GM19239 (cell line): ENCODE measurements at regions not wholly inside any gene's neighbourhood (a gene's known extent, or its start where the extent isn't known, plus 50 kb on each side); places are given as distances from the start of the nearest gene placed in this dataset.
A peak's percentile ranks its signal among the peaks of the same experiment; 100 is the strongest.

Source experiments
- DNase-seq: peaks from one replicate; pipeline ENCODE4 v3.0.0; 2011; ENCODE audit warnings: low spot score; ENCODE audit not compliant: insufficient read length
- FAIRE-seq: peaks from 2 replicates; lab custom pipeline; 2011; peaks lifted over from hg19 to GRCh38; lab: Jason Lieb, UNC

GRCh38 chr6:90719321-90720195, 132.7 kb upstream of the MAP3K7 start:
- no peak for FAIRE-seq
- no peak for DNase-seq

GRCh38 chr6:90716376-90716775, 129.5 kb upstream of the MAP3K7 start:
- no peak for FAIRE-seq
- DNase-seq, result no peak

GRCh38 chr6:90715093-90715655, 128.3 kb upstream of the MAP3K7 start:
- no peak for FAIRE-seq
- DNase-seq, result no peak

- FAIRE-seq, result no peak
These were observed 127.4 kb upstream of the MAP3K7 start for GRCh38 chr6:90714319-90714718.

GRCh38 chr6:90712114-90712513, 125.2 kb upstream of the MAP3K7 start:
- DNase-seq (no peak), FAIRE-seq (no peak)

More at GRCh38 chr6:90714319-90714718, 127.4 kb upstream of the MAP3K7 start:
- no peak for DNase-seq

GRCh38 chr6:90709431-90709996, 122.6 kb upstream of the MAP3K7 start:
- DNase-seq (no peak), FAIRE-seq (no peak)

GRCh38 chr6:90708206-90708737, 121.4 kb upstream of the MAP3K7 start:
- no peak for FAIRE-seq
- no peak for DNase-seq

GRCh38 chr6:90707246-90707645, 120.4 kb upstream of the MAP3K7 start:
- no peak for FAIRE-seq

GRCh38 chr6:90703336-90703735, 116.5 kb upstream of the MAP3K7 start:
- DNase-seq (no peak), FAIRE-seq (no peak)

More at GRCh38 chr6:90707246-90707645, 120.4 kb upstream of the MAP3K7 start:
- DNase-seq, result no peak

GRCh38 chr6:90701926-90702325, 115.1 kb upstream of the MAP3K7 start:
- FAIRE-seq (no peak), DNase-seq (no peak)

- peak; percentile 11 for FAIRE-seq
These were observed 114.4 kb upstream of the MAP3K7 start for GRCh38 chr6:90701146-90701781.

GRCh38 chr6:90695316-90695715, 108.4 kb upstream of the MAP3K7 start:
- no peak for DNase-seq
- no peak for FAIRE-seq

More at GRCh38 chr6:90701146-90701781, 114.4 kb upstream of the MAP3K7 start:
- DNase-seq, result peak; percentile 5

- DNase-seq, result no peak
- no peak for FAIRE-seq
These were observed 107.9 kb upstream of the MAP3K7 start for GRCh38 chr6:90694802-90695201.

- no peak for DNase-seq
These were observed 105.0 kb upstream of the MAP3K7 start for GRCh38 chr6:90691823-90692222.

GRCh38 chr6:90689172-90689571, 102.3 kb upstream of the MAP3K7 start:
- DNase-seq, result no peak
- no peak for FAIRE-seq

More at GRCh38 chr6:90691823-90692222, 105.0 kb upstream of the MAP3K7 start:
- no peak for FAIRE-seq

GRCh38 chr6:90687775-90688380, 101.0 kb upstream of the MAP3K7 start:
- no peak for DNase-seq
- no peak for FAIRE-seq

- FAIRE-seq (no peak), DNase-seq (no peak)
These were observed 95.0 kb upstream of the MAP3K7 start for GRCh38 chr6:90681863-90682262.

GRCh38 chr6:90678049-90678779, 91.3 kb upstream of the MAP3K7 start:
- DNase-seq (no peak), FAIRE-seq (no peak)

- DNase-seq (no peak), FAIRE-seq (no peak)
These were observed 90.6 kb upstream of the MAP3K7 start for GRCh38 chr6:90677440-90677839.
